Prostate gland (tissue), 2 donors: ENCODE measurements at regions not wholly inside any gene's neighbourhood (a gene's known extent, or its start where the extent isn't known, plus 50 kb on each side); places are given as distances from the start of the nearest gene placed in this dataset.

ENCODE experiments used
- CTCF ChIP-seq, 4 experiments: fragments of 200-600 bp in 2 of 4; fragments of 450-650 bp in 2 of 4; sonication (generic) in 2 of 4; IDR thresholded peaks; 1 replicate in 3 of 4; 2 replicates in 1 of 4; pipeline ENCODE4 v1.5.1; 2016 to 2019; ENCODE audit warnings: antibody characterized with exemption in 4 of 4, mild to moderate bottlenecking in 2 of 4, moderate library complexity in 2 of 4
- POLR2A ChIP-seq: fragments of 450-650 bp; IDR thresholded peaks from one replicate; pipeline ENCODE4 v1.6.1; 2016; ENCODE audit warnings: antibody characterized with exemption, mild to moderate bottlenecking
- POLR2AphosphoS5 ChIP-seq: sonication (generic); formaldehyde crosslinking; IDR thresholded peaks from one replicate; pipeline ENCODE4 v1.6.1; 2017; ENCODE audit warnings: antibody characterized with exemption

- TF ChIP-seq CTCF (IDR thresholded peaks at IDR 0.05) (no peak), POLR2A (no peak), POLR2AphosphoS5 (no peak)
Measured at GRCh38 chrX:39675162-39675553, 422.6 kb downstream of the BCOR start.
